GM12878 (cell line): ENCODE measurements at regions not wholly inside any gene's neighbourhood (a gene's known extent, or its start where the extent isn't known, plus 50 kb on each side); places are given as distances from the start of the nearest gene placed in this dataset.

Source experiments
- ATAC-seq: fragments of 200-7000 bp; cut with Tn5 transposase; 3 replicates; pipeline ENCODE4 v1.9.1; 2020; ENCODE audit warnings: mild to moderate bottlenecking, moderate library complexity
- BruUV-seq: library from RNA; stranded (reverse); fragments of 400-500 nt; replicated peaks from 2 replicates; lab custom pipeline; 2021; lab: Mats Ljungman, UMichigan
- CTCF ChIA-PET: fragments of 300-600 bp; sonication (Branson Sonifier 250); formaldehyde crosslinking; extraction: SDS; loops from one replicate; lab custom pipeline; 2021; ENCODE audit warnings: inconsistent platforms; lab: Yijun Ruan, JAX
- POLR2A ChIA-PET: fragments of 350-600 bp; formaldehyde crosslinking; extraction: SDS; loops from one replicate; lab custom pipeline; 2021; ENCODE audit warnings: inconsistent platforms; lab: Charles Lee
- RAD21 ChIA-PET: fragments of 300-600 bp; sonication (Branson Sonifier 250); formaldehyde crosslinking; loops from one replicate; lab custom pipeline; 2023; ENCODE audit warnings: antibody characterized with exemption; ENCODE audit not compliant: unreplicated experiment; lab: Charles Lee
- SMC1A ChIA-PET: fragments of 300-600 bp; sonication (Branson Sonifier 250); formaldehyde crosslinking; loops from one replicate; lab custom pipeline; 2023; ENCODE audit not compliant: unreplicated experiment, uncharacterized antibody; lab: Charles Lee
- DNase-seq: peaks from one replicate; pipeline ENCODE4 v3.0.0-alpha.2; 2011; ENCODE audit warnings: low read depth, low spot score
- FAIRE-seq: peaks from 3 replicates; lab custom pipeline; 2011; peaks lifted over from hg19 to GRCh38; lab: Jason Lieb, UNC
- H2AFZ ChIP-seq: 2 replicates; pipeline ENCODE4 v1.6.0; 2011; ENCODE audit warnings: low read depth, low read length, control low read depth; ENCODE audit not compliant: control insufficient read depth
- H3K27ac ChIP-seq: 2 replicates; pipeline ENCODE4 v1.5.1; 2011; ENCODE audit warnings: control low read depth; ENCODE audit not compliant: control insufficient read depth, insufficient read depth
- H3K27me3 ChIP-seq, 2 experiments: replicated peaks in 1 of 2; 2 replicates each; pipeline versions ENCODE4 v1.6.0 to v1.6.1; 2011; ENCODE audit warnings: low read length in 1 of 2; ENCODE audit not compliant: control insufficient read depth in 2 of 2, insufficient read depth in 2 of 2
- H3K36me3 ChIP-seq, 2 experiments: 2 replicates each; pipeline ENCODE4 v1.5.1; 2011; ENCODE audit warnings: low read length in 1 of 2; ENCODE audit not compliant: control insufficient read depth in 2 of 2, insufficient read depth in 2 of 2
- H3K4me1 ChIP-seq: 2 replicates; pipeline ENCODE4 v1.6.1; 2011; ENCODE audit warnings: mild to moderate bottlenecking, low read length, moderate library complexity, mixed read lengths; ENCODE audit not compliant: control insufficient read depth, insufficient read depth
- H3K4me2 ChIP-seq: 2 replicates; pipeline ENCODE4 v1.6.0; 2011; ENCODE audit warnings: control low read depth; ENCODE audit not compliant: control insufficient read depth, insufficient read depth
- H3K4me3 ChIP-seq: fragments of 200-600 bp; sonication (generic); 2 replicates; pipeline ENCODE4 v1.5.1; 2016
- H3K79me2 ChIP-seq: 2 replicates; pipeline ENCODE4 v1.6.0; 2011; ENCODE audit warnings: low read length; ENCODE audit not compliant: control insufficient read depth, insufficient read depth
- H3K9ac ChIP-seq: 2 replicates; pipeline ENCODE4 v1.8.0; 2011; ENCODE audit warnings: low read length, control low read depth, mixed read lengths; ENCODE audit not compliant: control insufficient read depth, insufficient read depth
- H3K9me3 ChIP-seq: replicated peaks from 3 replicates; pipeline ENCODE4 v1.5.1; 2011; ENCODE audit warnings: mild to moderate bottlenecking, low read length; ENCODE audit not compliant: control insufficient read depth, insufficient read depth
- H4K20me1 ChIP-seq: 2 replicates; pipeline ENCODE4 v1.6.0; 2011; ENCODE audit not compliant: control insufficient read depth, insufficient read depth
- BHLHE40 ChIP-seq, 2 experiments: fragments of 450-650 bp in 1 of 2; IDR thresholded peaks; 2 replicates each; pipeline ENCODE4 v1.6.1; 2011 to 2017; ENCODE audit warnings: low read depth in 2 of 2, borderline replicate concordance in 1 of 2, improper control_type of control experiment in 1 of 2, low read length in 1 of 2, mild to moderate bottlenecking in 1 of 2
- CHD4 ChIP-seq: fragments of 200-600 bp; sonication (generic); IDR thresholded peaks from 2 replicates; pipeline ENCODE4 v1.6.1; 2016; ENCODE audit warnings: mild to moderate bottlenecking
- CREB1 ChIP-seq: IDR thresholded peaks from 2 replicates; pipeline ENCODE4 v1.6.1; 2012; ENCODE audit warnings: low read depth, mild to moderate bottlenecking, inconsistent platforms
- GABPA ChIP-seq: IDR thresholded peaks from 2 replicates; pipeline ENCODE4 v1.6.1; 2014; ENCODE audit warnings: antibody characterized with exemption, low read depth, mild to moderate bottlenecking, inconsistent platforms
- KDM1A ChIP-seq: fragments of 200-600 bp; sonication (generic); IDR thresholded peaks from 2 replicates; pipeline ENCODE4 v1.6.1; 2016; ENCODE audit warnings: borderline replicate concordance
- KLF5 ChIP-seq: fragments of 450-650 bp; IDR thresholded peaks from 2 replicates; pipeline ENCODE4 v1.6.1; 2014; ENCODE audit warnings: mild to moderate bottlenecking; ENCODE audit not compliant: partially characterized antibody
- POLR2A ChIP-seq: IDR thresholded peaks from 2 replicates; pipeline ENCODE4 v1.6.1; 2011; ENCODE audit warnings: low read depth, mild to moderate bottlenecking, low read length
- SREBF2 ChIP-seq: IDR thresholded peaks from 2 replicates; pipeline ENCODE4 v1.6.1; 2012; ENCODE audit warnings: mild to moderate bottlenecking, low read length
- SRF ChIP-seq, 2 experiments: IDR thresholded peaks; 2 replicates each; pipeline ENCODE4 v1.6.1; 2011; ENCODE audit warnings: low read depth in 2 of 2, low read length in 2 of 2, mild to moderate bottlenecking in 1 of 2, moderate library complexity in 1 of 2
- WRNIP1 ChIP-seq: IDR thresholded peaks from 2 replicates; pipeline ENCODE4 v1.6.1; 2011; ENCODE audit warnings: low read depth, low read length, improper control_type of control experiment, borderline replicate concordance
- WGBS: methylation state at CpG from one replicate; pipeline ENCODE4 v1.1.6; 2016; ENCODE audit warnings: low lambda C conversion rate; ENCODE audit not compliant: insufficient replicate concordance, insufficient coverage; ENCODE audit errors: missing lambda C conversion rate; 5-methylcytosine and 5-hydroxymethylcytosine counted together
- in situ Hi-C: fragments of 300-500 bp; cut with MboI; formaldehyde crosslinking; loops from 9 replicates; pipeline ENCODE4 v1.14.3; 2018; ENCODE audit warnings: mixed read lengths
- intact Hi-C: fragments of 100-400 bp; cut with micrococcal nuclease; formaldehyde crosslinking; loops from one replicate; pipeline ENCODE4 v1.14.2; 2022; ENCODE audit not compliant: unreplicated experiment
- TF ChIP-seq, protein P1 (sequence below): fragments of 450-650 bp; IDR thresholded peaks from 2 replicates; pipeline ENCODE4 v1.6.1; 2018; ENCODE audit warnings: mild to moderate bottlenecking, low read depth, moderate library complexity; ENCODE audit not compliant: partially characterized antibody
- TF ChIP-seq, protein P2 (sequence below): IDR thresholded peaks from 2 replicates; pipeline ENCODE4 v1.6.1; 2011; ENCODE audit warnings: mild to moderate bottlenecking, low read depth, low read length, moderate library complexity; ENCODE audit not compliant: insufficient replicate concordance

DNA sequence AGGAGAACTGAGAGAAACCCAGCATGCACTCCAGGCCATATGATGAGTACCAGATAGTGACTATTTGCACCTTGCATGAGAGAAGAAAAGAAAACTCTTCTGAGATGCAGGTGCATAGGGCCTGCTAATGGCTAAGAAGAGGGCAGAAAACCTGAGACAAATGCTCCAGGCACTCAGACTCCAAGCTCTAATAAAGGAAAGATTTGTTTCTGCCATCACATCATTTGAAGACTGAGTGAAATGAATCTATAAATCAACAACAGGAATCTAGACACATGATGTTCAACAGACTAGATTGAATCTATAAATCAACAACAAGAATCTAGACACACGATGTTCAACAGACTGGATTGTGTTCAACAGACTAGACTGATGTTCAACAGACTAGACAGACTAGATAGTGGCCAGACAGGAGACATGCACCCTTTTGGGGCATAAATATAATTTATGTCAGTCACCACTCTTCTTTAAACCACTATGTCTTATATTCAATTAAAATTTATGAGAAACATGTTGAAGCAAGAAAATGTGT, 482.7 kb upstream of the UBE2E3 start (continued):
- TF ChIP-seq CHD4 (no peak), SREBF2 (no peak), POLR2A (no peak), GABPA (no peak), CREB1 (no peak), KDM1A (no peak)
- TF ChIP-seq, protein P1, sequence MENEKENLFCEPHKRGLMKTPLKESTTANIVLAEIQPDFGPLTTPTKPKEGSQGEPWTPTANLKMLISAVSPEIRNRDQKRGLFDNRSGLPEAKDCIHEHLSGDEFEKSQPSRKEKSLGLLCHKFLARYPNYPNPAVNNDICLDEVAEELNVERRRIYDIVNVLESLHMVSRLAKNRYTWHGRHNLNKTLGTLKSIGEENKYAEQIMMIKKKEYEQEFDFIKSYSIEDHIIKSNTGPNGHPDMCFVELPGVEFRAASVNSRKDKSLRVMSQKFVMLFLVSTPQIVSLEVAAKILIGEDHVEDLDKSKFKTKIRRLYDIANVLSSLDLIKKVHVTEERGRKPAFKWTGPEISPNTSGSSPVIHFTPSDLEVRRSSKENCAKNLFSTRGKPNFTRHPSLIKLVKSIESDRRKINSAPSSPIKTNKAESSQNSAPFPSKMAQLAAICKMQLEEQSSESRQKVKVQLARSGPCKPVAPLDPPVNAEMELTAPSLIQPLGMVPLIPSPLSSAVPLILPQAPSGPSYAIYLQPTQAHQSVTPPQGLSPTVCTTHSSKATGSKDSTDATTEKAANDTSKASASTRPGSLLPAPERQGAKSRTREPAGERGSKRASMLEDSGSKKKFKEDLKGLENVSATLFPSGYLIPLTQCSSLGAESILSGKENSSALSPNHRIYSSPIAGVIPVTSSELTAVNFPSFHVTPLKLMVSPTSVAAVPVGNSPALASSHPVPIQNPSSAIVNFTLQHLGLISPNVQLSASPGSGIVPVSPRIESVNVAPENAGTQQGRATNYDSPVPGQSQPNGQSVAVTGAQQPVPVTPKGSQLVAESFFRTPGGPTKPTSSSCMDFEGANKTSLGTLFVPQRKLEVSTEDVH = no peak
- TF ChIP-seq, all 136 proteins: peak for 0

DNA sequence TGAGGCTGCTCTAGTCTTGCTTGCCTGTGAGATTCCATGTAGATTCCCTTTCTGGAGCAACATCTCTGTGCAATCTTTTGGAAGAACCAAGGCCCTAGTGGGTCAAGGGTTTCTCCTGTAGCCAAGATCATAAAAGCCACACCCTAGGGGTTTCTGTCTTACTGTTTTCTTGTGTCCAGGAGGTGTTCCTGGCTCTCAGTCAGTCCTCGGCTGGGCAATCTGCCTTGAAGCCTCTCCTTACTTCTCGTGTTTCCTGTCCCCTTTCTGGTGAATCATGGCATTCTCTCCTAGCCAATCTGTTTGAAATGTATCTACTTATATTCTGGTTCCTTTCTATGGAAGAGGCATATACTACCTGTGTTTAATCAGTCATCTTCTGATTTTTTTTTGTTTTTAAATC, 484.8 kb upstream of the UBE2E3 start:
- no peak for FAIRE-seq

More for the DNA sequence above, 484.8 kb upstream of the UBE2E3 start:
- no peak overlapping the region for H3K4me2 ChIP-seq
- H2AFZ ChIP-seq = no peak overlapping the region
- no peak overlapping the region for H3K27ac ChIP-seq
- H3K9ac ChIP-seq = no peak overlapping the region
- SMC1A ChIA-PET = no interaction called here
- in situ Hi-C loops (no loop called here), intact Hi-C loops (no loop called here)
- ATAC-seq (no peak), DNase-seq (no peak)
- H3K4me3 ChIP-seq = no peak overlapping the region
- no peaks in the 10 kb centered on the region for H3K79me2 ChIP-seq
- H3K36me3 ChIP-seq = no peaks in the 10 kb centered on the region
- POLR2A ChIA-PET = interaction anchor here (0.6 kb wide), 1 partner anchor 101 kb away, joined by 4 read pairs; no protein-coding TSS in a partner anchor
- no peaks in the 10 kb centered on the region for H3K27me3 ChIP-seq
- RAD21 ChIA-PET = no interaction called here
- H3K4me1 ChIP-seq = no peaks in the 10 kb centered on the region
- CTCF ChIA-PET = interaction anchor here (0.6 kb wide), 1 partner anchor 11 kb away, joined by 3 read pairs; no protein-coding TSS in a partner anchor
- 3% methylated on average over 2 of the region's 2 CpGs for WGBS
- H4K20me1 ChIP-seq = no peaks in the 10 kb centered on the region
- no TSS peak for BruUV-seq
- no peaks in the 10 kb centered on the region for H3K9me3 ChIP-seq
- TF ChIP-seq KLF5 = no peak
- TF ChIP-seq SRF (IDR thresholded peaks at IDR 0.05; ENCODE audit: low read depth in 2 of 2, low read length in 2 of 2) = no peak
- no peak for TF ChIP-seq WRNIP1
- TF ChIP-seq, protein P2, sequence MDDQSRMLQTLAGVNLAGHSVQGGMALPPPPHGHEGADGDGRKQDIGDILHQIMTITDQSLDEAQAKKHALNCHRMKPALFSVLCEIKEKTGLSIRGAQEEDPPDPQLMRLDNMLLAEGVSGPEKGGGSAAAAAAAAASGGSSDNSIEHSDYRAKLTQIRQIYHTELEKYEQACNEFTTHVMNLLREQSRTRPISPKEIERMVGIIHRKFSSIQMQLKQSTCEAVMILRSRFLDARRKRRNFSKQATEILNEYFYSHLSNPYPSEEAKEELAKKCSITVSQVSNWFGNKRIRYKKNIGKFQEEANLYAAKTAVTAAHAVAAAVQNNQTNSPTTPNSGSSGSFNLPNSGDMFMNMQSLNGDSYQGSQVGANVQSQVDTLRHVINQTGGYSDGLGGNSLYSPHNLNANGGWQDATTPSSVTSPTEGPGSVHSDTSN = no peak
- TF ChIP-seq BHLHE40 (IDR thresholded peaks at IDR 0.05; ENCODE audit: borderline replicate concordance in 1 of 2, low read depth in 2 of 2, low read length in 1 of 2) = no peak
